ENCODE measurements at regions not wholly inside any gene's neighbourhood (a gene's known extent, or its start where the extent isn't known, plus 50 kb on each side); places are given as distances from the start of the nearest gene placed in this dataset.

GRCh38 chr12:85632390-85632789 lies 203.8 kb downstream of the RASSF9 start:
- no peaks in the 10 kb centered on the region for H3K27me3 ChIP-seq (replicated peaks; ENCODE audit: insufficient read depth, low read length)

GRCh38 chr12:85633491-85633890 lies 202.7 kb downstream of the RASSF9 start:
- Histone ChIP-seq H3F3A (ENCODE audit: insufficient read depth, low read length) (no peaks in the 10 kb centered on the region), H4K20me1 (ENCODE audit: insufficient read depth, low read length) (no peaks in the 10 kb centered on the region), H3K36me3 (replicated peaks; ENCODE audit: insufficient read depth, low read length) (no peaks in the 10 kb centered on the region), H3K9me3 (replicated peaks; ENCODE audit: insufficient read depth, low read length) (no peaks in the 10 kb centered on the region), H3K9ac (ENCODE audit: low read length) (no peak overlapping the region), H3K4me1 (ENCODE audit: low read length) (no peaks in the 10 kb centered on the region), H3K4me3 (ENCODE audit: low read length) (no peak overlapping the region), H3K9me2 (replicated peaks; ENCODE audit: insufficient read depth, low read length) (no peaks in the 10 kb centered on the region), H3K79me2 (ENCODE audit: low read length) (no peaks in the 10 kb centered on the region), H2AFZ (ENCODE audit: low read length) (no peak overlapping the region), H3K4me2 (ENCODE audit: low read depth, low read length) (no peak overlapping the region), H3K27ac (ENCODE audit: low read length) (no peak overlapping the region), H3K27me3 (replicated peaks; ENCODE audit: insufficient read depth, low read length) (no peaks in the 10 kb centered on the region)
- no peak for TF ChIP-seq EZH2phosphoT487 (IDR thresholded peaks at IDR 0.05; ENCODE audit: low read length)
- TF ChIP-seq CTCF (IDR thresholded peaks at IDR 0.05; ENCODE audit: low read length) = no peak
- TF ChIP-seq EZH2 (optimal IDR thresholded peaks at IDR 0.05; ENCODE audit: low read depth, low read length) = no peak
- DNase-seq = no peak

More at GRCh38 chr12:85632390-85632789, 203.8 kb downstream of the RASSF9 start:
- H3K79me2 ChIP-seq (ENCODE audit: low read length) = no peaks in the 10 kb centered on the region
- H3F3A ChIP-seq (ENCODE audit: insufficient read depth, low read length) = no peaks in the 10 kb centered on the region
- H4K20me1 ChIP-seq (ENCODE audit: insufficient read depth, low read length) = no peaks in the 10 kb centered on the region
- H3K4me2 ChIP-seq (ENCODE audit: low read depth, low read length) = no peak overlapping the region
- no peak for TF ChIP-seq EZH2phosphoT487 (IDR thresholded peaks at IDR 0.05; ENCODE audit: low read length)
- TF ChIP-seq EZH2 (optimal IDR thresholded peaks at IDR 0.05; ENCODE audit: low read depth, low read length) = no peak
- TF ChIP-seq CTCF (IDR thresholded peaks at IDR 0.05; ENCODE audit: low read length) = no peak
- H3K9me2 ChIP-seq (replicated peaks; ENCODE audit: insufficient read depth, low read length) = no peaks in the 10 kb centered on the region
- no peak overlapping the region for H3K9ac ChIP-seq (ENCODE audit: low read length)
- H3K36me3 ChIP-seq (replicated peaks; ENCODE audit: insufficient read depth, low read length) = no peaks in the 10 kb centered on the region
- H2AFZ ChIP-seq (ENCODE audit: low read length) = no peak overlapping the region
- H3K9me3 ChIP-seq (replicated peaks; ENCODE audit: insufficient read depth, low read length) = no peaks in the 10 kb centered on the region
- H3K4me1 ChIP-seq (ENCODE audit: low read length) = no peaks in the 10 kb centered on the region
- no peak overlapping the region for H3K27ac ChIP-seq (ENCODE audit: low read length)
- no peak for DNase-seq
- H3K4me3 ChIP-seq (ENCODE audit: low read length) = no peak overlapping the region

GRCh38 chr12:85639834-85640233 lies 196.4 kb downstream of the RASSF9 start:
- Histone ChIP-seq H3F3A (ENCODE audit: insufficient read depth, low read length) (no peaks in the 10 kb centered on the region), H2AFZ (ENCODE audit: low read length) (no peak overlapping the region), H3K9ac (ENCODE audit: low read length) (no peak overlapping the region), H3K27me3 (replicated peaks; ENCODE audit: insufficient read depth, low read length) (no peaks in the 10 kb centered on the region), H3K27ac (ENCODE audit: low read length) (no peak overlapping the region), H3K4me1 (ENCODE audit: low read length) (no peaks in the 10 kb centered on the region), H3K36me3 (replicated peaks; ENCODE audit: insufficient read depth, low read length) (no peaks in the 10 kb centered on the region), H3K9me2 (replicated peaks; ENCODE audit: insufficient read depth, low read length) (no peaks in the 10 kb centered on the region), H4K20me1 (ENCODE audit: insufficient read depth, low read length) (no peaks in the 10 kb centered on the region), H3K79me2 (ENCODE audit: low read length) (no peaks in the 10 kb centered on the region), H3K4me3 (ENCODE audit: low read length) (no peak overlapping the region), H3K4me2 (ENCODE audit: low read depth, low read length) (no peak overlapping the region), H3K9me3 (replicated peaks; ENCODE audit: insufficient read depth, low read length) (no peaks in the 10 kb centered on the region)
- TF ChIP-seq CTCF (IDR thresholded peaks at IDR 0.05; ENCODE audit: low read length) (no peak), EZH2 (optimal IDR thresholded peaks at IDR 0.05; ENCODE audit: low read depth, low read length) (no peak), EZH2phosphoT487 (IDR thresholded peaks at IDR 0.05; ENCODE audit: low read length) (no peak)
- DNase-seq = no peak
